ENCODE measurements at regions not wholly inside any gene's neighbourhood (a gene's known extent, or its start where the extent isn't known, plus 50 kb on each side); places are given as distances from the start of the nearest gene placed in this dataset.

DNA sequence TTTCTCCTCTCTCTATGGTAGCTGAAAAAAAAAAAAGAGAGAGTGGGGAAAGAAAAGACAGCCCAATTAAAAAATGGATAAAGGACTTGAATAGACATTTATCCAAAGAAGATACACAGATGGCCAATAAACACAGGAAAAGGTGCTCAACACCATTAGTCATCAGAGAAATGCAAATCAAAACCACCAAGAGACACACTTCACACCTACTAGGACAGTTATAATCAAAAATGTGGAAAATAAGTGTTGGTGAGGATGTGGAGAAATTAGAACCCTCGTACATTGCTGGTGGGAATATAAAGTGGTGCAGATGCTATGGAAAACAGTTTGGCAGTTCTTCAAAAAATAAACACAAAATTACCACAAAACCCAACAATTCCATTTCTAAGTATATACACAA lies 172.4 kb upstream of the GRIN2B start:
- no peak for TF ChIP-seq EZH2 (IDR thresholded peaks at IDR 0.05; ENCODE audit: borderline replicate concordance, low read depth, low read length, poor library complexity, severe bottlenecking)
- TF ChIP-seq CTCF (conservative IDR thresholded peaks at IDR 0.05; ENCODE audit: low read depth, low read length): no peak
- H3K36me3 ChIP-seq (ENCODE audit: insufficient read depth, low read length, poor library complexity, severe bottlenecking): no peaks in the 10 kb centered on the region
- no peaks in the 10 kb centered on the region for H3K4me1 ChIP-seq (ENCODE audit: insufficient read depth, low read length, poor library complexity, severe bottlenecking)
- CTCF ChIA-PET: interaction anchor here (0.6 kb wide), 1 partner anchor 314 kb away, joined by 3 read pairs; no protein-coding TSS in a partner anchor
- intact Hi-C loops (cut with micrococcal nuclease; ENCODE audit: unreplicated experiment): no loop called here
- no peaks in the 10 kb centered on the region for H3K9me3 ChIP-seq (ENCODE audit: low read depth, low read length, poor library complexity, severe bottlenecking)
- POLR2A ChIA-PET (ENCODE audit: low non-redundant PET): no interaction called here
- no peak overlapping the region for H3K27ac ChIP-seq (ENCODE audit: low read depth, low read length, poor library complexity, severe bottlenecking)
- H3K27me3 ChIP-seq (replicated peaks; ENCODE audit: insufficient read depth, low read depth, low read length, poor library complexity): peaks cover 12% of the 10 kb centered on the region
- no peak overlapping the region for H3K4me3 ChIP-seq (ENCODE audit: low read depth, low read length, poor library complexity, severe bottlenecking)
- no peak for DNase-seq (ENCODE audit: low spot score)
- BruUV-seq (replicated peaks): no TSS peak

GRCh38 chr12:14156606-14157005 lies 175.2 kb upstream of the GRIN2B start:
- no peak for DNase-seq (ENCODE audit: low spot score)
- no peak overlapping the region for H3K4me3 ChIP-seq (ENCODE audit: low read depth, low read length, poor library complexity, severe bottlenecking)
- ChIA-PET CTCF (no interaction called here), POLR2A (ENCODE audit: low non-redundant PET) (no interaction called here)
- no peaks in the 10 kb centered on the region for H3K4me1 ChIP-seq (ENCODE audit: insufficient read depth, low read length, poor library complexity, severe bottlenecking)
- H3K27ac ChIP-seq (ENCODE audit: low read depth, low read length, poor library complexity, severe bottlenecking): no peak overlapping the region
- TF ChIP-seq EZH2 (IDR thresholded peaks at IDR 0.05; ENCODE audit: borderline replicate concordance, low read depth, low read length, poor library complexity, severe bottlenecking): no peak
- no peak for TF ChIP-seq CTCF (conservative IDR thresholded peaks at IDR 0.05; ENCODE audit: low read depth, low read length)
- BruUV-seq (replicated peaks): no TSS peak
- H3K27me3 ChIP-seq (replicated peaks; ENCODE audit: insufficient read depth, low read depth, low read length, poor library complexity): peaks cover 9% of the 10 kb centered on the region
- intact Hi-C loops (cut with micrococcal nuclease; ENCODE audit: unreplicated experiment): no loop called here
- no peaks in the 10 kb centered on the region for H3K36me3 ChIP-seq (ENCODE audit: insufficient read depth, low read length, poor library complexity, severe bottlenecking)
- no peaks in the 10 kb centered on the region for H3K9me3 ChIP-seq (ENCODE audit: low read depth, low read length, poor library complexity, severe bottlenecking)

DNA sequence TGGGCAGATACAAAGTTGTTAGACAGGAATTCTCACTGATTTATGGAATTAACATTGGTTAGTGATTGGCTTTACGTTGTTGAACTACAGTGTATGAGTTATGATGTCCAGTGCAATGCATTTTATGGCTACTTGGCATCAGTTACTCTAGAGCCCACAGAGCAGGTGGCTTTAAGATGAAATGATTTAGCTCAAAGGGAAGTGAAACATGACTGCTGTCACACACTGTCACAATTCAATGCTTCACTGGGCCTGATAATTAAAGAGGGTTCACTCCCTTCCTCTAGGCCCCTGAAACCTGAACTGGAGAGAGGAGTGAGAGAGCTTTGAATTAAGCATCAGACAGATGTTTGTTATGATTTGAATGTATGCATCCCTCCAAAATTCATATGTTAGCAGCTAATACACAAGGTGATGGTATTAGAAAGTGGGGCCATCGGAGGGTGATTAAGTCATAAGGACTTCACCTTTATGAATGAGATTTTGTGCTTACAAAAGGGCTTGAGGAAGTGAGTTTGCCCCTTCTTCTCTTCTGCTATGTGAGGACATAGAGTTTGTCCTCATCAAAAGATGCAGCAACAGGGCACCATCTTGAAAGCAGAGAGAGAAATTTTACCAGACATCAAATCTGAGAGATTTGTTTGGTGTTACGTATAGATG lies 175.8 kb upstream of the GRIN2B start:
- intact Hi-C loops (cut with micrococcal nuclease; ENCODE audit: unreplicated experiment): no loop called here
- Histone ChIP-seq H3K4me3 (ENCODE audit: low read depth, low read length, poor library complexity, severe bottlenecking) (no peak overlapping the region), H3K36me3 (ENCODE audit: insufficient read depth, low read length, poor library complexity, severe bottlenecking) (no peaks in the 10 kb centered on the region), H3K4me1 (ENCODE audit: insufficient read depth, low read length, poor library complexity, severe bottlenecking) (no peaks in the 10 kb centered on the region), H3K9me3 (ENCODE audit: low read depth, low read length, poor library complexity, severe bottlenecking) (no peaks in the 10 kb centered on the region), H3K27ac (ENCODE audit: low read depth, low read length, poor library complexity, severe bottlenecking) (no peak overlapping the region), H3K27me3 (replicated peaks; ENCODE audit: insufficient read depth, low read depth, low read length, poor library complexity) (peaks cover 9% of the 10 kb centered on the region)
- POLR2A ChIA-PET (ENCODE audit: low non-redundant PET): no interaction called here
- DNase-seq (ENCODE audit: low spot score): no peak
- CTCF ChIA-PET: no interaction called here
- TF ChIP-seq EZH2 (IDR thresholded peaks at IDR 0.05; ENCODE audit: borderline replicate concordance, low read depth, low read length, poor library complexity, severe bottlenecking) (no peak), CTCF (conservative IDR thresholded peaks at IDR 0.05; ENCODE audit: low read depth, low read length) (no peak)
- no TSS peak for BruUV-seq (replicated peaks)

Data from A673 (cell line).